IMR-90 (cell line): ENCODE measurements at regions not wholly inside any gene's neighbourhood (a gene's known extent, or its start where the extent isn't known, plus 50 kb on each side); places are given as distances from the start of the nearest gene placed in this dataset.

Experiments
- ATAC-seq: fragments of 200-7000 bp; cut with Tn5 transposase; 2 replicates; pipeline ENCODE4 v1.9.1; 2020; ENCODE audit warnings: low read depth, mild to moderate bottlenecking, moderate library complexity
- BruUV-seq: library from RNA; stranded (reverse); fragments of 400-500 nt; replicated peaks from 2 replicates; lab custom pipeline; 2021; lab: Mats Ljungman, UMichigan
- CTCF ChIA-PET: fragments of 300-600 bp; formaldehyde crosslinking; extraction: SDS; loops from one replicate; lab custom pipeline; 2021; ENCODE audit warnings: antibody characterized with exemption; lab: Yijun Ruan, JAX
- POLR2A ChIA-PET: fragments of 300-600 bp; sonication (Branson Sonifier 250); formaldehyde crosslinking; loops from one replicate; lab custom pipeline; 2022; ENCODE audit warnings: antibody characterized with exemption; ENCODE audit not compliant: unreplicated experiment; lab: Charles Lee
- DNase-seq: peaks from one replicate; pipeline ENCODE4 v3.0.0; 2013
- H2AFZ ChIP-seq: replicated peaks from 2 replicates; pipeline ENCODE3; 2013; ENCODE audit warnings: low read length, mild to moderate bottlenecking; ENCODE audit not compliant: poor library complexity
- H2AK5ac ChIP-seq: 2 replicates; pipeline ENCODE4 v1.6.1; 2013; ENCODE audit warnings: low read depth, low read length, inconsistent platforms
- H2AK9ac ChIP-seq: replicated peaks from 2 replicates; pipeline ENCODE3; 2013; ENCODE audit warnings: mild to moderate bottlenecking, low read depth, low read length, moderate library complexity; ENCODE audit not compliant: poor library complexity
- H2BK120ac ChIP-seq: 2 replicates; pipeline ENCODE4 v1.6.1; 2013; ENCODE audit warnings: low read depth, low read length, inconsistent platforms
- H2BK15ac ChIP-seq: 3 replicates; pipeline ENCODE4 v1.6.1; 2013; ENCODE audit warnings: low read depth, low read length, inconsistent platforms
- H2BK20ac ChIP-seq: 2 replicates; pipeline ENCODE4 v1.6.1; 2013; ENCODE audit warnings: low read depth, mild to moderate bottlenecking, inconsistent platforms, low read length, moderate library complexity
- H2BK5ac ChIP-seq: 2 replicates; pipeline ENCODE4 v1.6.1; 2013; ENCODE audit warnings: mild to moderate bottlenecking, low read depth, low read length, inconsistent platforms; ENCODE audit not compliant: poor library complexity, severe bottlenecking
- H3K14ac ChIP-seq: replicated peaks from 2 replicates; pipeline ENCODE4 v1.6.1; 2013; ENCODE audit warnings: low read depth, low read length, inconsistent platforms
- H3K18ac ChIP-seq: 2 replicates; pipeline ENCODE4 v1.6.1; 2013; ENCODE audit warnings: low read depth, low read length, control low read depth
- H3K23ac ChIP-seq: 2 replicates; pipeline ENCODE4 v1.6.1; 2013; ENCODE audit warnings: low read depth, low read length, inconsistent platforms
- H3K27ac ChIP-seq: 2 replicates; pipeline ENCODE4 v1.5.1; 2013; ENCODE audit warnings: mild to moderate bottlenecking, control low read depth, low read length; ENCODE audit not compliant: insufficient read depth
- H3K27me3 ChIP-seq: 2 replicates; pipeline ENCODE4 v1.6.1; 2013; ENCODE audit warnings: low read length; ENCODE audit not compliant: control insufficient read depth, insufficient read depth
- H3K36me3 ChIP-seq: 2 replicates; pipeline ENCODE4 v1.6.1; 2013; ENCODE audit warnings: low read length, mixed read lengths; ENCODE audit not compliant: control insufficient read depth, insufficient read depth
- H3K4ac ChIP-seq: 2 replicates; pipeline ENCODE4 v1.6.1; 2013; ENCODE audit warnings: low read depth, low read length, inconsistent platforms
- H3K4me1 ChIP-seq: 2 replicates; pipeline ENCODE4 v1.6.1; 2013; ENCODE audit warnings: low read length, mixed read lengths; ENCODE audit not compliant: control insufficient read depth, insufficient read depth
- H3K4me2 ChIP-seq: 2 replicates; pipeline ENCODE4 v1.6.1; 2013; ENCODE audit warnings: low read depth, mild to moderate bottlenecking, control low read depth, low read length, moderate library complexity
- H3K4me3 ChIP-seq: 2 replicates; pipeline ENCODE4 v1.5.1; 2013; ENCODE audit warnings: low read depth, mild to moderate bottlenecking, control low read depth, low read length, moderate library complexity; ENCODE audit not compliant: insufficient read depth
- H3K56ac ChIP-seq: 2 replicates; pipeline ENCODE4 v1.6.1; 2013; ENCODE audit warnings: low read length, inconsistent platforms; ENCODE audit not compliant: insufficient read depth; ENCODE audit errors: extremely low read depth
- H3K79me1 ChIP-seq, 2 experiments: 2 replicates each; pipeline ENCODE4 v1.6.1; 2013; ENCODE audit warnings: low read length in 2 of 2, inconsistent platforms in 1 of 2, low read depth in 1 of 2
- H3K9ac ChIP-seq: 2 replicates; pipeline ENCODE4 v1.6.1; 2013; ENCODE audit warnings: low read depth, low read length, control low read depth
- H3K9me1 ChIP-seq: 2 replicates; pipeline ENCODE4 v1.6.1; 2013; ENCODE audit warnings: low read length, inconsistent platforms; ENCODE audit not compliant: insufficient read depth
- H3K9me3 ChIP-seq: 2 replicates; pipeline ENCODE4 v1.6.1; 2013; ENCODE audit warnings: low read length; ENCODE audit not compliant: control insufficient read depth, insufficient read depth
- H4K20me1 ChIP-seq: 2 replicates; pipeline ENCODE4 v1.6.1; 2013; ENCODE audit warnings: low read length, inconsistent platforms; ENCODE audit not compliant: insufficient read depth
- H4K5ac ChIP-seq: 2 replicates; pipeline ENCODE4 v1.6.1; 2013; ENCODE audit warnings: mild to moderate bottlenecking, low read depth, low read length, control low read depth
- H4K8ac ChIP-seq, 2 experiments: 2 replicates each; pipeline ENCODE4 v1.6.1; 2013; ENCODE audit warnings: low read depth in 2 of 2, low read length in 2 of 2, control low read depth in 1 of 2, inconsistent platforms in 1 of 2
- H4K91ac ChIP-seq: 2 replicates; pipeline ENCODE4 v1.6.1; 2013; ENCODE audit warnings: low read depth, low read length, inconsistent platforms; ENCODE audit not compliant: insufficient read depth
- BHLHE40 ChIP-seq: fragments of 150-350 bp; IDR thresholded peaks from 2 replicates; pipeline ENCODE4 v1.6.1; 2016; ENCODE audit warnings: mild to moderate bottlenecking, low read depth, low read length
- CEBPB ChIP-seq: IDR thresholded peaks from 2 replicates; pipeline ENCODE4 v1.6.1; 2012; ENCODE audit warnings: low read depth, low read length, improper control_type of control experiment
- CHD1 ChIP-seq: IDR thresholded peaks from 2 replicates; pipeline ENCODE4 v1.6.1; 2012; ENCODE audit warnings: low read depth, low read length, improper control_type of control experiment
- ELK1 ChIP-seq: fragments of 150-350 bp; IDR thresholded peaks from 2 replicates; pipeline ENCODE4 v1.6.1; 2016; ENCODE audit warnings: low read depth, mild to moderate bottlenecking, low read length, moderate library complexity, borderline replicate concordance
- FOS ChIP-seq: fragments of 150-350 bp; IDR thresholded peaks from 2 replicates; pipeline ENCODE4 v1.6.1; 2016; ENCODE audit warnings: low read depth, low read length
- MAFK ChIP-seq: IDR thresholded peaks from 2 replicates; pipeline ENCODE4 v1.6.1; 2012; ENCODE audit warnings: low read depth, low read length, improper control_type of control experiment
- MAZ ChIP-seq: IDR thresholded peaks from 2 replicates; pipeline ENCODE4 v1.6.1; 2012; ENCODE audit warnings: low read depth, mild to moderate bottlenecking, low read length, improper control_type of control experiment, moderate library complexity, borderline replicate concordance
- MXI1 ChIP-seq: IDR thresholded peaks from 2 replicates; pipeline ENCODE4 v1.6.1; 2012; ENCODE audit warnings: low read depth, mild to moderate bottlenecking, low read length, moderate library complexity, borderline replicate concordance
- NFE2L2 ChIP-seq: fragments of 150-350 bp; IDR thresholded peaks from 2 replicates; pipeline ENCODE4 v1.6.1; 2016; ENCODE audit warnings: low read depth, mild to moderate bottlenecking, low read length
- POLR2A ChIP-seq: IDR thresholded peaks from 2 replicates; pipeline ENCODE4 v1.6.1; 2012; ENCODE audit warnings: mild to moderate bottlenecking, low read depth, low read length
- RAD21 ChIP-seq: IDR thresholded peaks from 2 replicates; pipeline ENCODE4 v1.6.1; 2012; ENCODE audit warnings: low read length, improper control_type of control experiment
- RCOR1 ChIP-seq: IDR thresholded peaks from 2 replicates; pipeline ENCODE4 v1.6.1; 2012; ENCODE audit warnings: mild to moderate bottlenecking, low read length, improper control_type of control experiment; ENCODE audit not compliant: insufficient replicate concordance
- RFX5 ChIP-seq: IDR thresholded peaks from 2 replicates; pipeline ENCODE4 v1.8.0; 2012; ENCODE audit warnings: low read depth, mild to moderate bottlenecking, low read length, moderate library complexity
- SMC3 ChIP-seq: fragments of 150-350 bp; IDR thresholded peaks from 2 replicates; pipeline ENCODE4 v1.6.1; 2016; ENCODE audit warnings: low read depth, mild to moderate bottlenecking, antibody characterized with exemption, low read length, moderate library complexity
- USF2 ChIP-seq: fragments of 150-350 bp; IDR thresholded peaks from 2 replicates; pipeline ENCODE4 v1.6.1; 2017; ENCODE audit warnings: mild to moderate bottlenecking, antibody characterized with exemption, low read length, low read depth
- WGBS, 2 experiments: methylation state at CpG; one replicate each; pipeline versions ENCODE4 v1.1.5 to v1.1.7; 2013; ENCODE audit warnings: missing lambda C conversion rate in 2 of 2; ENCODE audit not compliant: insufficient read length in 1 of 2; ENCODE audit errors: extremely low coverage in 2 of 2; 5-methylcytosine and 5-hydroxymethylcytosine counted together
- dilution Hi-C: fragments of 300-500 bp; cut with HindIII; formaldehyde crosslinking; loops from one replicate; pipeline ENCODE4 v1.14.3; 2018; ENCODE audit warnings: low sequenced_read_pairs; ENCODE audit not compliant: unreplicated experiment
- in situ Hi-C: fragments of 300-500 bp; cut with MboI; formaldehyde crosslinking; loops from 3 replicates; pipeline ENCODE4 v1.14.3; 2019; ENCODE audit warnings: low sequenced_read_pairs, inconsistent platforms, mixed read lengths
- intact Hi-C: fragments of 100-400 bp; cut with micrococcal nuclease; formaldehyde crosslinking; loops from 2 replicates; pipeline ENCODE4 v1.10.0; 2022
- TF ChIP-seq, protein P1 (sequence below): conservative IDR thresholded peaks from 2 replicates; pipeline ENCODE4 v1.5.1; 2012; ENCODE audit warnings: mild to moderate bottlenecking, low read depth, low read length, improper control_type of control experiment

- H4K20me1 ChIP-seq = no peaks in the 10 kb centered on the region
- CTCF ChIA-PET = no interaction called here
- no CpG with 5 or more reads among the region's 1 CpG for WGBS, 2 experiments
These were observed 210.2 kb downstream of the MMUT start for GRCh38 chr6:49252901-49253300.

More at GRCh38 chr6:49252901-49253300, 210.2 kb downstream of the MMUT start:
- BruUV-seq = no TSS peak
- Histone ChIP-seq H2BK20ac (no peak overlapping the region), H2AK9ac (no peak overlapping the region), H3K4ac (no peak overlapping the region), H4K5ac (no peak overlapping the region), H3K27ac (no peak overlapping the region), H3K56ac (no peak overlapping the region), H3K36me3 (no peaks in the 10 kb centered on the region), H3K4me2 (no peak overlapping the region), H3K79me1 (no peaks in the 10 kb centered on the region), H3K14ac (no peak overlapping the region), H4K91ac (no peak overlapping the region), H3K9ac (no peak overlapping the region), H3K4me1 (no peaks in the 10 kb centered on the region), H4K8ac (no peak overlapping the region), H3K9me3 (no peaks in the 10 kb centered on the region), H3K18ac (no peak overlapping the region), H2BK5ac (no peak overlapping the region), H3K9me1 (no peaks in the 10 kb centered on the region), H3K4me3 (no peak overlapping the region), H2BK15ac (no peak overlapping the region), H2BK120ac (no peak overlapping the region), H3K27me3 (no peaks in the 10 kb centered on the region), H2AK5ac (no peak overlapping the region), H3K23ac (no peak overlapping the region), H2AFZ (no peak overlapping the region)
- intact Hi-C loops = no loop called here
- ATAC-seq = no peak
- no peak for DNase-seq
- TF ChIP-seq CEBPB (no peak), RFX5 (no peak), FOS (no peak), NFE2L2 (no peak), CHD1 (no peak), SMC3 (no peak), RCOR1 (no peak), RAD21 (no peak), ELK1 (no peak), USF2 (no peak), BHLHE40 (no peak), MXI1 (no peak), MAFK (no peak), POLR2A (no peak), MAZ (no peak)
- TF ChIP-seq, protein P1, sequence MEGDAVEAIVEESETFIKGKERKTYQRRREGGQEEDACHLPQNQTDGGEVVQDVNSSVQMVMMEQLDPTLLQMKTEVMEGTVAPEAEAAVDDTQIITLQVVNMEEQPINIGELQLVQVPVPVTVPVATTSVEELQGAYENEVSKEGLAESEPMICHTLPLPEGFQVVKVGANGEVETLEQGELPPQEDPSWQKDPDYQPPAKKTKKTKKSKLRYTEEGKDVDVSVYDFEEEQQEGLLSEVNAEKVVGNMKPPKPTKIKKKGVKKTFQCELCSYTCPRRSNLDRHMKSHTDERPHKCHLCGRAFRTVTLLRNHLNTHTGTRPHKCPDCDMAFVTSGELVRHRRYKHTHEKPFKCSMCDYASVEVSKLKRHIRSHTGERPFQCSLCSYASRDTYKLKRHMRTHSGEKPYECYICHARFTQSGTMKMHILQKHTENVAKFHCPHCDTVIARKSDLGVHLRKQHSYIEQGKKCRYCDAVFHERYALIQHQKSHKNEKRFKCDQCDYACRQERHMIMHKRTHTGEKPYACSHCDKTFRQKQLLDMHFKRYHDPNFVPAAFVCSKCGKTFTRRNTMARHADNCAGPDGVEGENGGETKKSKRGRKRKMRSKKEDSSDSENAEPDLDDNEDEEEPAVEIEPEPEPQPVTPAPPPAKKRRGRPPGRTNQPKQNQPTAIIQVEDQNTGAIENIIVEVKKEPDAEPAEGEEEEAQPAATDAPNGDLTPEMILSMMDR = no peak
- dilution Hi-C loops = no loop called here
- POLR2A ChIA-PET = no interaction called here
- in situ Hi-C loops = no loop called here
